ENCODE measurements at regions not wholly inside any gene's neighbourhood (a gene's known extent, or its start where the extent isn't known, plus 50 kb on each side); places are given as distances from the start of the nearest gene placed in this dataset.
"Not testable (repeated sequence)": the region's sequence is repeated elsewhere in the genome, so short reads cannot be mapped to it uniquely, and the experiment has no call there.

DNA sequence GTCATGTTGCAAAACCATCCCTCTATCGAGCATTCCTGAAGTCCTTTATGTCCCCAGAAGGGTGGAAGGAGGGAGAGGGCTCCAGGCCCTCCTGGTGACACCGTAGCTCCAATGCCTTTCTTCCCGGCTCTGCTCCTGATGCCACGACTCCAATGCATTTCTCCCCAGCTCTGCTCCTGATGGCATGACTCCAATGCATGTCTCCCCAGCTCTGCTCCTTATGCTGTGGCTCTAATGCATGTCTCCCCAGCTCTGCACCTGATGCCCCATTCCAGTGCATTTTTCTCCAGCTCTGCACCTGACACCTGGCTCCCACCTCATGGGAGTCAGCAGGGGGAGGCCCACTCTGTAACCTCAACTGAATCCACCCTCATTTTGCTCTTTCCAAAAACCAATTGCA, 153.0 kb upstream of the SALL3 start:
- H3K27me3 Mint-ChIP-seq: no peaks in the 10 kb centered on the region
- DNase-seq (no peak), ATAC-seq (ENCODE audit: low read depth in 2 of 2) (no peak)
- Histone ChIP-seq H3K4me1 (ENCODE audit: control insufficient read depth, insufficient read depth, low read length, poor library complexity, severe bottlenecking) (no peaks in the 10 kb centered on the region), H3K36me3 (ENCODE audit: control insufficient read depth, insufficient read depth, low read length) (no peaks in the 10 kb centered on the region), H3K27me3 (ENCODE audit: control insufficient read depth, insufficient read depth, low read length) (no peaks in the 10 kb centered on the region), H3K4me3 (ENCODE audit: low read depth, low read length) (no peak overlapping the region), H3K9me3 (ENCODE audit: control insufficient read depth in 2 of 2, low read length in 2 of 2) (no peaks in the 10 kb centered on the region), H3K27ac (ENCODE audit: insufficient read depth, low read length, poor library complexity, severe bottlenecking) (no peak overlapping the region)
- peaks cover 0 to 4% (median 0%) of the 10 kb centered on the region in 4 donors for H3K4me1 Mint-ChIP-seq
- H3K9me3 Mint-ChIP-seq: peaks cover 0 to 4% (median 0%) of the 10 kb centered on the region in 7 donors
- H3K36me3 Mint-ChIP-seq: no peaks in the 10 kb centered on the region
- H3K4me3 Mint-ChIP-seq: no peak overlapping the region
- H3K27ac Mint-ChIP-seq: no peak overlapping the region

GRCh38 chr18:78827141-78827540, 152.5 kb upstream of the SALL3 start:
- H3K36me3 ChIP-seq (ENCODE audit: control insufficient read depth, insufficient read depth, low read length): no peaks in the 10 kb centered on the region
- no peaks in the 10 kb centered on the region for H3K9me3 ChIP-seq (ENCODE audit: control insufficient read depth in 2 of 2, low read length in 2 of 2)
- Mint-ChIP-seq H3K36me3 (no peaks in the 10 kb centered on the region), H3K4me3 (no peak overlapping the region), H3K27ac (no peak overlapping the region), H3K4me1 (peaks cover 0 to 4% (median 0%) of the 10 kb centered on the region in 4 donors), H3K9me3 (peaks cover 0 to 2% (median 0%) of the 10 kb centered on the region in 7 donors), H3K27me3 (no peaks in the 10 kb centered on the region)
- no peak overlapping the region for H3K4me3 ChIP-seq (ENCODE audit: low read depth, low read length)
- DNase-seq (no peak), ATAC-seq (ENCODE audit: low read depth in 2 of 2) (no peak)
- H3K27me3 ChIP-seq (ENCODE audit: control insufficient read depth, insufficient read depth, low read length): no peaks in the 10 kb centered on the region
- no peaks in the 10 kb centered on the region for H3K4me1 ChIP-seq (ENCODE audit: control insufficient read depth, insufficient read depth, low read length, poor library complexity, severe bottlenecking)
- H3K27ac ChIP-seq (ENCODE audit: insufficient read depth, low read length, poor library complexity, severe bottlenecking): no peak overlapping the region

- H3K36me3 Mint-ChIP-seq: no peaks in the 10 kb centered on the region
- H3K27me3 Mint-ChIP-seq: no peaks in the 10 kb centered on the region
- Histone ChIP-seq H3K27ac (ENCODE audit: insufficient read depth, low read length, poor library complexity, severe bottlenecking) (no peak overlapping the region), H3K36me3 (ENCODE audit: control insufficient read depth, insufficient read depth, low read length) (no peaks in the 10 kb centered on the region), H3K4me1 (ENCODE audit: control insufficient read depth, insufficient read depth, low read length, poor library complexity, severe bottlenecking) (no peaks in the 10 kb centered on the region), H3K27me3 (ENCODE audit: control insufficient read depth, insufficient read depth, low read length) (no peaks in the 10 kb centered on the region), H3K4me3 (ENCODE audit: low read depth, low read length) (no peak overlapping the region), H3K9me3 (ENCODE audit: control insufficient read depth in 2 of 2, low read length in 2 of 2) (no peaks in the 10 kb centered on the region)
- H3K4me1 Mint-ChIP-seq: peaks cover 0 to 4% (median 0%) of the 10 kb centered on the region in 4 donors
- DNase-seq (no peak), ATAC-seq (ENCODE audit: low read depth in 2 of 2) (no peak)
- no peak overlapping the region for H3K4me3 Mint-ChIP-seq
- no peak overlapping the region for H3K27ac Mint-ChIP-seq
- H3K9me3 Mint-ChIP-seq: peaks cover 0 to 2% (median 0%) of the 10 kb centered on the region in 7 donors
Measured at GRCh38 chr18:78828131-78828530, 151.5 kb upstream of the SALL3 start.

GRCh38 chr18:78829026-78829425, 150.6 kb upstream of the SALL3 start:
- H3K4me3 Mint-ChIP-seq; H3K4me1 Mint-ChIP-seq; H3K27me3 ChIP-seq (ENCODE audit: control insufficient read depth, insufficient read depth, low read length); DNase-seq; H3K27ac ChIP-seq (ENCODE audit: insufficient read depth, low read length, poor library complexity, severe bottlenecking); H3K9me3 Mint-ChIP-seq; H3K4me1 ChIP-seq (ENCODE audit: control insufficient read depth, insufficient read depth, low read length, poor library complexity, severe bottlenecking); ATAC-seq (ENCODE audit: low read depth in 2 of 2); H3K27me3 Mint-ChIP-seq; H3K9me3 ChIP-seq (ENCODE audit: control insufficient read depth in 2 of 2, low read length in 2 of 2); H3K27ac Mint-ChIP-seq; H3K36me3 ChIP-seq (ENCODE audit: control insufficient read depth, insufficient read depth, low read length); H3K4me3 ChIP-seq (ENCODE audit: low read depth, low read length); H3K36me3 Mint-ChIP-seq: not testable (repeated sequence)

GRCh38 chr18:78830161-78830560, 149.5 kb upstream of the SALL3 start:
- no peaks in the 10 kb centered on the region for H3K36me3 ChIP-seq (ENCODE audit: control insufficient read depth, insufficient read depth, low read length)
- Mint-ChIP-seq H3K4me1 (peaks cover 0 to 4% (median 0%) of the 10 kb centered on the region in 4 donors), H3K4me3 (no peak overlapping the region), H3K36me3 (no peaks in the 10 kb centered on the region), H3K9me3 (peaks cover 0 to 2% (median 0%) of the 10 kb centered on the region in 7 donors), H3K27me3 (peaks cover 4% of the 10 kb centered on the region), H3K27ac (no peak overlapping the region)
- no peaks in the 10 kb centered on the region for H3K27me3 ChIP-seq (ENCODE audit: control insufficient read depth, insufficient read depth, low read length)
- ATAC-seq (ENCODE audit: low read depth in 2 of 2) (no peak), DNase-seq (no peak)
- H3K9me3 ChIP-seq (ENCODE audit: control insufficient read depth in 2 of 2, low read length in 2 of 2): no peaks in the 10 kb centered on the region
- no peak overlapping the region for H3K27ac ChIP-seq (ENCODE audit: insufficient read depth, low read length, poor library complexity, severe bottlenecking)
- H3K4me1 ChIP-seq (ENCODE audit: control insufficient read depth, insufficient read depth, low read length, poor library complexity, severe bottlenecking): no peaks in the 10 kb centered on the region
- H3K4me3 ChIP-seq (ENCODE audit: low read depth, low read length): no peak overlapping the region

DNA sequence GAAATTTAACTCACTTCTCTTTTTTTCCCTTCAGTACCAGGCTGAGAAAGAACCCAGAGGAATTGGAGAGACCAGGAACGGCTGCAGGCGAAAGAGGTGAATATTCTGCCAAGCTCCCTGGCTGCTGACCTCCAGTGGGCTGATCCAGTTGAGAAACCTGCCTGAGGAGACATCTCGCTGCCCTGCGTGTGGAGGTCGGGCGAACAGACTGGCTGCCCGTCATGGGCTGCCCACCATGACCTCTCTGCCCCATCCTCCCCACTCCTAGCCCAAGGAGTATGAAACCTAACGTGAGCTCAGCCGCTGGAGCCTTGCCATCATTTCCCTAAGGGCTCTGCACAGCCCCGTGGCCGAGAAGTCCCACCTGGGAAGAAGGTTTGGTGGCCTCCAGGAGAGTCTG, 148.8 kb upstream of the SALL3 start:
- H3K4me1 ChIP-seq (ENCODE audit: control insufficient read depth, insufficient read depth, low read length, poor library complexity, severe bottlenecking): no peaks in the 10 kb centered on the region
- H3K27ac ChIP-seq (ENCODE audit: insufficient read depth, low read length, poor library complexity, severe bottlenecking): no peak overlapping the region
- DNase-seq: no peak
- no peak for ATAC-seq (ENCODE audit: low read depth in 2 of 2)
- H3K27me3 Mint-ChIP-seq: peaks cover 4% of the 10 kb centered on the region
- peaks cover 0 to 4% (median 0%) of the 10 kb centered on the region in 4 donors for H3K4me1 Mint-ChIP-seq
- H3K9me3 ChIP-seq (ENCODE audit: control insufficient read depth in 2 of 2, low read length in 2 of 2): no peaks in the 10 kb centered on the region
- H3K4me3 ChIP-seq (ENCODE audit: low read depth, low read length): no peak overlapping the region
- no peaks in the 10 kb centered on the region for H3K36me3 Mint-ChIP-seq
- no peak overlapping the region for H3K27ac Mint-ChIP-seq
- H3K4me3 Mint-ChIP-seq: no peak overlapping the region
- H3K27me3 ChIP-seq (ENCODE audit: control insufficient read depth, insufficient read depth, low read length): no peaks in the 10 kb centered on the region
- no peaks in the 10 kb centered on the region for H3K36me3 ChIP-seq (ENCODE audit: control insufficient read depth, insufficient read depth, low read length)
- H3K9me3 Mint-ChIP-seq: peaks cover 0 to 2% (median 0%) of the 10 kb centered on the region in 7 donors

GRCh38 chr18:78831603-78832002, 148.0 kb upstream of the SALL3 start:
- H3K9me3 Mint-ChIP-seq: peaks cover 0 to 2% (median 0%) of the 10 kb centered on the region in 7 donors

DNA sequence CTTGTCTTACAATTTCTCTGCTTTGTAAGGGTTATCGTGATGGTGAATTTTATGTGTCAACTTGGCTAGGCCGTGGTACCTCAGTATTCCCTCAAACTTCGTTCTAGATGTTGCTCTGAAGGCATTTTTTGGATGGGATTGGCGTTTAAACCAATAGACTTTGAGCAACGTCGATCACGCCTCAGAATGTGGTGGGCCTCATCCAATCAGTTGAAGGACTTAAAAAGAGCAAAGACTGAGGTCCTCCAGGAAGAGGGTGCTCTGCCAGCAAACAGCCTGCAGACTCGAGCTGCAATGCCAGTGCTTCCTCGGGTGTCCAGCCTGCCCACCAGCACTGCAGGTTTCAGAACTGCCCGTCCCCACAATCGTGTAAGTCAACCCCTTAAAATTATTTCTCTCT, 145.8 kb upstream of the SALL3 start:
- H3K4me1 Mint-ChIP-seq: peaks cover 0 to 4% (median 0%) of the 10 kb centered on the region in 4 donors
- H3K9me3 Mint-ChIP-seq: peaks cover 0 to 2% (median 0%) of the 10 kb centered on the region in 7 donors
- H3K27me3 ChIP-seq (ENCODE audit: control insufficient read depth, insufficient read depth, low read length): no peaks in the 10 kb centered on the region
- ATAC-seq (ENCODE audit: low read depth in 2 of 2) (no peak), DNase-seq (no peak)
- H3K4me3 ChIP-seq (ENCODE audit: low read depth, low read length): no peak overlapping the region
- H3K36me3 ChIP-seq (ENCODE audit: control insufficient read depth, insufficient read depth, low read length): no peaks in the 10 kb centered on the region
- no peaks in the 10 kb centered on the region for H3K4me1 ChIP-seq (ENCODE audit: control insufficient read depth, insufficient read depth, low read length, poor library complexity, severe bottlenecking)
- no peak overlapping the region for H3K27ac Mint-ChIP-seq
- peaks cover 4% of the 10 kb centered on the region for H3K27me3 Mint-ChIP-seq
- H3K36me3 Mint-ChIP-seq: no peaks in the 10 kb centered on the region
- no peak overlapping the region for H3K4me3 Mint-ChIP-seq
- H3K9me3 ChIP-seq (ENCODE audit: control insufficient read depth in 2 of 2, low read length in 2 of 2): no peaks in the 10 kb centered on the region
- no peak overlapping the region for H3K27ac ChIP-seq (ENCODE audit: insufficient read depth, low read length, poor library complexity, severe bottlenecking)

More at GRCh38 chr18:78831603-78832002, 148.0 kb upstream of the SALL3 start:
- Mint-ChIP-seq H3K4me3 (no peak overlapping the region), H3K27me3 (peaks cover 4% of the 10 kb centered on the region), H3K27ac (no peak overlapping the region), H3K4me1 (peaks cover 0 to 4% (median 0%) of the 10 kb centered on the region in 4 donors), H3K36me3 (no peaks in the 10 kb centered on the region)
- Histone ChIP-seq H3K27me3 (ENCODE audit: control insufficient read depth, insufficient read depth, low read length) (no peaks in the 10 kb centered on the region), H3K4me3 (ENCODE audit: low read depth, low read length) (no peak overlapping the region), H3K9me3 (ENCODE audit: control insufficient read depth in 2 of 2, low read length in 2 of 2) (no peaks in the 10 kb centered on the region), H3K4me1 (ENCODE audit: control insufficient read depth, insufficient read depth, low read length, poor library complexity, severe bottlenecking) (no peaks in the 10 kb centered on the region), H3K27ac (ENCODE audit: insufficient read depth, low read length, poor library complexity, severe bottlenecking) (no peak overlapping the region), H3K36me3 (ENCODE audit: control insufficient read depth, insufficient read depth, low read length) (no peaks in the 10 kb centered on the region)
- ATAC-seq (ENCODE audit: low read depth in 2 of 2) (no peak), DNase-seq (no peak)
